ENCODE measurements at regions not wholly inside any gene's neighbourhood (a gene's known extent, or its start where the extent isn't known, plus 50 kb on each side); places are given as distances from the start of the nearest gene placed in this dataset.

DNA sequence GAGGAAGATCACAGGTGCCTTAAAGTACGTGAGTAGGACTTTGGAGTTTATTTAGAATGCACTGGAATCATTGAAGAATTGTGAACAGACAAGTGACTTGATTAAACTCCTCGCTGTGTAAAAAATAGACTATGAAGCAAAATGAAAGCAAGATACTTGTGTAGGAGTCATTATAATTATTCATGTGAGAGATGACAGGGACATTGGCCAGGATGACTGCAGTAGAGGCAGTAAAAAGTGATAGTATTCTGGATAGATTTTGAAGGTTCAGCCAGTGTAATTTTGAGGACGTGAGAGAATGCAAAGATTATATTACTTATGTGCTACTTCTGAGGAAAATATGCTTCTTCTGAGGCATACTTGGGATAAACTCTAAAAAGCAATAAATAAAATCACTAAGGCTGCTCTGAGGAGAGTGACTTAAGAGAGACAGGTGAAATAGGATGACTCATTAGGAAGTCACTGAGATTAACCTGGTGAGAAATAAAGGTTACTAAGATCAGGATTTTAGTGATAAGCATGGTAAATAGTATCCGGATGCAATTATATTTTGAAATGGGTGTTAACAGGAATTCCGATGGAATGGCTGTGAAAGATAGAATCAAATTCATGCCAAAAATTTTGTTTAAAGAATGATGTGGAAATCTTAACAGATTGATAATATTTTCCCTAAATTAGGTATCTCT is 202.0 kb downstream of the CENPW start:
- TF ChIP-seq POLR2A (IDR thresholded peaks at IDR 0.05; ENCODE audit: low read depth, low read length): no peak
- TF ChIP-seq, protein P1, sequence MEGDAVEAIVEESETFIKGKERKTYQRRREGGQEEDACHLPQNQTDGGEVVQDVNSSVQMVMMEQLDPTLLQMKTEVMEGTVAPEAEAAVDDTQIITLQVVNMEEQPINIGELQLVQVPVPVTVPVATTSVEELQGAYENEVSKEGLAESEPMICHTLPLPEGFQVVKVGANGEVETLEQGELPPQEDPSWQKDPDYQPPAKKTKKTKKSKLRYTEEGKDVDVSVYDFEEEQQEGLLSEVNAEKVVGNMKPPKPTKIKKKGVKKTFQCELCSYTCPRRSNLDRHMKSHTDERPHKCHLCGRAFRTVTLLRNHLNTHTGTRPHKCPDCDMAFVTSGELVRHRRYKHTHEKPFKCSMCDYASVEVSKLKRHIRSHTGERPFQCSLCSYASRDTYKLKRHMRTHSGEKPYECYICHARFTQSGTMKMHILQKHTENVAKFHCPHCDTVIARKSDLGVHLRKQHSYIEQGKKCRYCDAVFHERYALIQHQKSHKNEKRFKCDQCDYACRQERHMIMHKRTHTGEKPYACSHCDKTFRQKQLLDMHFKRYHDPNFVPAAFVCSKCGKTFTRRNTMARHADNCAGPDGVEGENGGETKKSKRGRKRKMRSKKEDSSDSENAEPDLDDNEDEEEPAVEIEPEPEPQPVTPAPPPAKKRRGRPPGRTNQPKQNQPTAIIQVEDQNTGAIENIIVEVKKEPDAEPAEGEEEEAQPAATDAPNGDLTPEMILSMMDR (conservative IDR thresholded peaks at IDR 0.05; ENCODE audit: low read depth, low read length): no peak
- TF ChIP-seq NFE2L2 (IDR thresholded peaks at IDR 0.05; ENCODE audit: low read depth, low read length): no peak
- no peak for TF ChIP-seq RCOR1 (IDR thresholded peaks at IDR 0.05; ENCODE audit: insufficient replicate concordance, low read length)
- no peak for TF ChIP-seq FOS (IDR thresholded peaks at IDR 0.05; ENCODE audit: low read depth, low read length)
- TF ChIP-seq MXI1 (IDR thresholded peaks at IDR 0.05; ENCODE audit: borderline replicate concordance, low read depth, low read length): no peak
- no peak for TF ChIP-seq RAD21 (IDR thresholded peaks at IDR 0.05; ENCODE audit: low read length)
- no peak for TF ChIP-seq RFX5 (IDR thresholded peaks at IDR 0.05; ENCODE audit: low read depth, low read length)
- TF ChIP-seq MAFK (IDR thresholded peaks at IDR 0.05; ENCODE audit: low read depth, low read length): no peak
- no peak for TF ChIP-seq MAZ (IDR thresholded peaks at IDR 0.05; ENCODE audit: borderline replicate concordance, low read depth, low read length)
- no peak for TF ChIP-seq CEBPB (IDR thresholded peaks at IDR 0.05; ENCODE audit: low read depth, low read length)
- TF ChIP-seq SMC3 (IDR thresholded peaks at IDR 0.05; ENCODE audit: low read depth, low read length): no peak
